Keratinocyte (primary cell): ENCODE measurements at regions not wholly inside any gene's neighbourhood (a gene's known extent, or its start where the extent isn't known, plus 50 kb on each side); places are given as distances from the start of the nearest gene placed in this dataset.
A peak's percentile ranks its signal among the peaks of the same experiment; 100 is the strongest.

Experiments used
- DNase-seq: peaks from one replicate; pipeline ENCODE4 v3.0.0-alpha.2; 2011; ENCODE audit warnings: low read depth, missing footprints, low spot score
- FAIRE-seq: peaks from 2 replicates; lab custom pipeline; 2011; peaks lifted over from hg19 to GRCh38; lab: Jason Lieb, UNC
- H2AFZ ChIP-seq: 2 replicates; pipeline ENCODE4 v1.6.0; 2012; ENCODE audit warnings: low read length, control low read depth, inconsistent platforms; ENCODE audit not compliant: control insufficient read depth
- H3K27ac ChIP-seq: 2 replicates; pipeline ENCODE4 v1.5.1; 2011; ENCODE audit warnings: low read length; ENCODE audit not compliant: control insufficient read depth, insufficient read depth
- H3K27me3 ChIP-seq: 3 replicates; pipeline ENCODE4 v1.6.0; 2011; ENCODE audit warnings: low read length; ENCODE audit not compliant: control insufficient read depth, insufficient read depth; ENCODE audit errors: extremely low read depth
- H3K36me3 ChIP-seq, 2 experiments: 2 replicates in 1 of 2; 3 replicates in 1 of 2; pipeline ENCODE4 v1.5.1; 2011; ENCODE audit warnings: low read length in 2 of 2, mild to moderate bottlenecking in 1 of 2; ENCODE audit not compliant: control insufficient read depth in 2 of 2, insufficient read depth in 2 of 2; ENCODE audit errors: extremely low read depth in 1 of 2
- H3K4me1 ChIP-seq: 3 replicates; pipeline ENCODE4 v1.5.1; 2011; ENCODE audit warnings: low read length; ENCODE audit not compliant: control insufficient read depth, insufficient read depth; ENCODE audit errors: extremely low read depth
- H3K4me2 ChIP-seq: 3 replicates; pipeline ENCODE4 v1.6.0; 2011; ENCODE audit warnings: low read depth, low read length; ENCODE audit not compliant: control insufficient read depth, insufficient read depth; ENCODE audit errors: extremely low read depth
- H3K4me3 ChIP-seq, 3 experiments: fragments of 200-600 bp in 1 of 3; sonication (generic) in 1 of 3; 2 replicates in 2 of 3; 3 replicates in 1 of 3; pipeline ENCODE4 v1.5.1; 2011 to 2016; ENCODE audit warnings: low read length in 3 of 3, mild to moderate bottlenecking in 3 of 3, control low read depth in 2 of 3, inconsistent platforms in 1 of 3, low read depth in 1 of 3, mixed read lengths in 1 of 3, mixed run types in 1 of 3, moderate library complexity in 1 of 3; ENCODE audit not compliant: control insufficient read depth in 2 of 3, insufficient read depth in 2 of 3; ENCODE audit errors: extremely low read depth in 1 of 3
- H3K79me2 ChIP-seq: 2 replicates; pipeline ENCODE4 v1.6.0; 2012; ENCODE audit warnings: low read length; ENCODE audit not compliant: control insufficient read depth, insufficient read depth
- H3K9ac ChIP-seq: 3 replicates; pipeline ENCODE4 v1.6.0; 2011; ENCODE audit warnings: low read length; ENCODE audit not compliant: control insufficient read depth, insufficient read depth; ENCODE audit errors: extremely low read depth
- H3K9me1 ChIP-seq: 3 replicates; pipeline ENCODE4 v1.6.0; 2011; ENCODE audit warnings: low read length; ENCODE audit not compliant: control insufficient read depth, insufficient read depth; ENCODE audit errors: extremely low read depth
- H3K9me3 ChIP-seq: 2 replicates; pipeline ENCODE4 v1.5.1; 2012; ENCODE audit warnings: low read depth, low read length; ENCODE audit not compliant: control insufficient read depth
- H4K20me1 ChIP-seq: 3 replicates; pipeline ENCODE4 v1.6.0; 2011; ENCODE audit warnings: low read length; ENCODE audit not compliant: control insufficient read depth, insufficient read depth; ENCODE audit errors: extremely low read depth
- EZH2 ChIP-seq: IDR thresholded peaks from one replicate; pipeline ENCODE4 v1.6.1; 2012; ENCODE audit warnings: inconsistent platforms, mild to moderate bottlenecking, low read length, moderate library complexity
- dilution Hi-C: fragments of 300-500 bp; cut with MboI; formaldehyde crosslinking; loops from one replicate; pipeline ENCODE4 v1.7.0; 2020; ENCODE audit warnings: low sequenced_read_pairs; ENCODE audit not compliant: extremely low pct_ligation_motif_present
- TF ChIP-seq, protein P1 (sequence below), 3 experiments: IDR thresholded peaks in 1 of 3; conservative IDR thresholded peaks in 1 of 3; optimal IDR thresholded peaks in 1 of 3; 2 replicates in 2 of 3; 3 replicates in 1 of 3; pipeline versions ENCODE3 to v1.5.1; 2011; ENCODE audit warnings: low read length in 3 of 3, mild to moderate bottlenecking in 3 of 3, moderate library complexity in 2 of 3, control low read depth in 1 of 3, inconsistent platforms in 1 of 3; ENCODE audit not compliant: insufficient read depth in 2 of 3; ENCODE audit errors: extremely low read depth in 1 of 3

DNA sequence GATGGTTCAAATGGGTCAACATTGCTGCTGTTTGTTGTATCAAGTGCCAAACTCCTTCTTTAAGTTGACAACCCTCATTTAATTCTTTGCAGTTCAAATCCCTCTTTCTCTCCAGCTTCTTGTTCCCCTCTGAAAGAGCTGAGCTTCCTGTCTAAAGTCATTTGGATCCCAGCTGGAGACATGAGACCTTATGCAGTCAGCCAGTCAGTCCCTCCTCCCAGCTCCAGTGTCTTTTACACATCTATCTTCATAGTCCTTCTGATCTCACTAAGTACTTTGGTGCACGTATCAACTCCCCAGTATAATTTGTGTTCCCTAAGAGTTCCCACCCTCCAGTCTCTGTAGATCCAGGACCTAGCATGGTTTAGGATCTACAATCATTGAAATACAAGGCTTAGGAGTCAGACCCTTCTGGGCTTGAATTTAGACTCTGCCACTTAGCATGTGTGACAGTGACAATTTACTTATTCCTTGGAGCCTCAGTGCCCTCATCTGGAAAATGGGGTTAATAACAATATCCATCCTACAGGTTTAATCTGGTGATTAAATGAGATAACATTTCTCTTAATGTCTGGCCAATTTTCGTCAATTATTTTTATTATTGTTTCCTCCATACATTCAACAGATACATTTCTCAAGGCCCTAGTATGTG is 102.8 kb upstream of the SEMA6D start:
- H3K27me3 ChIP-seq = no peaks in the 10 kb centered on the region
- no peaks in the 10 kb centered on the region for H3K79me2 ChIP-seq
- FAIRE-seq (no peak), DNase-seq (no peak)
- no peaks in the 10 kb centered on the region for H3K9me1 ChIP-seq
- no peak overlapping the region for H2AFZ ChIP-seq
- H3K27ac ChIP-seq = no peak overlapping the region
- no peaks in the 10 kb centered on the region for H3K36me3 ChIP-seq
- H3K4me2 ChIP-seq = no peak overlapping the region
- no peaks in the 10 kb centered on the region for H4K20me1 ChIP-seq
- H3K4me1 ChIP-seq = peaks cover 3% of the 10 kb centered on the region
- no peak for TF ChIP-seq EZH2
- TF ChIP-seq, protein P1, sequence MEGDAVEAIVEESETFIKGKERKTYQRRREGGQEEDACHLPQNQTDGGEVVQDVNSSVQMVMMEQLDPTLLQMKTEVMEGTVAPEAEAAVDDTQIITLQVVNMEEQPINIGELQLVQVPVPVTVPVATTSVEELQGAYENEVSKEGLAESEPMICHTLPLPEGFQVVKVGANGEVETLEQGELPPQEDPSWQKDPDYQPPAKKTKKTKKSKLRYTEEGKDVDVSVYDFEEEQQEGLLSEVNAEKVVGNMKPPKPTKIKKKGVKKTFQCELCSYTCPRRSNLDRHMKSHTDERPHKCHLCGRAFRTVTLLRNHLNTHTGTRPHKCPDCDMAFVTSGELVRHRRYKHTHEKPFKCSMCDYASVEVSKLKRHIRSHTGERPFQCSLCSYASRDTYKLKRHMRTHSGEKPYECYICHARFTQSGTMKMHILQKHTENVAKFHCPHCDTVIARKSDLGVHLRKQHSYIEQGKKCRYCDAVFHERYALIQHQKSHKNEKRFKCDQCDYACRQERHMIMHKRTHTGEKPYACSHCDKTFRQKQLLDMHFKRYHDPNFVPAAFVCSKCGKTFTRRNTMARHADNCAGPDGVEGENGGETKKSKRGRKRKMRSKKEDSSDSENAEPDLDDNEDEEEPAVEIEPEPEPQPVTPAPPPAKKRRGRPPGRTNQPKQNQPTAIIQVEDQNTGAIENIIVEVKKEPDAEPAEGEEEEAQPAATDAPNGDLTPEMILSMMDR (optimal IDR thresholded peaks at IDR 0.05 in 1 of 3, IDR thresholded peaks at IDR 0.05 in 1 of 3, conservative IDR thresholded peaks at IDR 0.05 in 1 of 3; ENCODE audit: extremely low read depth in 1 of 3, insufficient read depth in 2 of 3, low read length in 3 of 3) = no peak
- no peak overlapping the region for H3K9ac ChIP-seq
- dilution Hi-C loops = no loop called here
- no peak overlapping the region for H3K4me3 ChIP-seq
- H3K9me3 ChIP-seq = no peaks in the 10 kb centered on the region

DNA sequence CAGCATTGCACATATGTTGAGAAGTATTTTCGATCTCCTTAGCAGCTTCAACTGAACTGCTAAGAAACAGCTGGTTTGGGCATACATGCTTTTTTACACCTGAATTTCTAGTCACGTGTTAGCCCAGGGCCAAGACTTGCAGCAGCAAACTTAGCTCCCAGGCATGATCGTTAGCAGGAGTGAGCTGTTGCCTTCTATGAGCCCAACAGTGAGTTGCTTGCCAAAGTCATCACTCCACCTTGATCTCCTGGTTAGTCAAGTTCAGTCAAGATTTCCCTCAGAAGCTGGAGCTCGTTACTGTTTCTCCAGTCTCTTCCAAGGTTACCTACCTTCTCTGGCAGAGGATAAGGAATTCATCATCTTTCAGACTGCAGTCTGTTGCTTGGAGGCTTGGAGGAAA is 100.4 kb upstream of the SEMA6D start:
- H3K4me2 ChIP-seq = no peak overlapping the region
- H3K4me3 ChIP-seq = no peak overlapping the region
- no peaks in the 10 kb centered on the region for H3K79me2 ChIP-seq
- no peaks in the 10 kb centered on the region for H3K9me3 ChIP-seq
- FAIRE-seq = peak; percentile 61
- no peaks in the 10 kb centered on the region for H4K20me1 ChIP-seq
- dilution Hi-C loops = no loop called here
- no peak overlapping the region for H2AFZ ChIP-seq
- no peak overlapping the region for H3K27ac ChIP-seq
- H3K9ac ChIP-seq = no peak overlapping the region
- peaks cover 20% of the 10 kb centered on the region for H3K4me1 ChIP-seq
- H3K27me3 ChIP-seq = no peaks in the 10 kb centered on the region
- DNase-seq = peak; percentile 1
- TF ChIP-seq, protein P1 (optimal IDR thresholded peaks at IDR 0.05 in 1 of 3, IDR thresholded peaks at IDR 0.05 in 1 of 3, conservative IDR thresholded peaks at IDR 0.05 in 1 of 3; ENCODE audit: extremely low read depth in 1 of 3, insufficient read depth in 2 of 3, low read length in 3 of 3) = no peak
- no peak for TF ChIP-seq EZH2
- H3K36me3 ChIP-seq = no peaks in the 10 kb centered on the region
- H3K9me1 ChIP-seq = no peaks in the 10 kb centered on the region
